KG1 (cell line): ENCODE measurements at regions not wholly inside any gene's neighbourhood (a gene's known extent, or its start where the extent isn't known, plus 50 kb on each side); places are given as distances from the start of the nearest gene placed in this dataset.
"Not testable (repeated sequence)": the region's sequence is repeated elsewhere in the genome, so short reads cannot be mapped to it uniquely, and the experiment has no call there.

ENCODE experiments used
- DNase-seq: peaks from one replicate; lab custom pipeline; 2025; lab: John Stamatoyannopoulos, UW

DNA sequence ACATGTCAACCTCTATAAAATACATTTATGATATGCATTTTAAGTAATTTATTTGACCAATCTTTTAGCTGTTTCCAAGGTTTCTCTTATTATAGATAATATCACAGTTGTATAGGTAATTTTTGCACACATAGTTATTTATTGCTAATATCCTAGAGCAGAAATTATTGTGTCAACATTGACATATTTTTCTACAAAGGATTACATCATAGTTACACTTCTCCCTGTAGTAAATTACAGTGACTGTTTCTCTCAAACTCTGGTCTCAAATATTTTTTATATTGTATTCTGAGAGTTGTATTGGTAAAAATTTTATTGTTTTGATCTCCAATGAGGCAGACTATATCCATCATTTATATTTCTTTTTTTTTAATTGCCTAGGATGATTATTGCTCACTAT is 714.4 kb upstream of the CDH6 start:
- no peak for DNase-seq

DNA sequence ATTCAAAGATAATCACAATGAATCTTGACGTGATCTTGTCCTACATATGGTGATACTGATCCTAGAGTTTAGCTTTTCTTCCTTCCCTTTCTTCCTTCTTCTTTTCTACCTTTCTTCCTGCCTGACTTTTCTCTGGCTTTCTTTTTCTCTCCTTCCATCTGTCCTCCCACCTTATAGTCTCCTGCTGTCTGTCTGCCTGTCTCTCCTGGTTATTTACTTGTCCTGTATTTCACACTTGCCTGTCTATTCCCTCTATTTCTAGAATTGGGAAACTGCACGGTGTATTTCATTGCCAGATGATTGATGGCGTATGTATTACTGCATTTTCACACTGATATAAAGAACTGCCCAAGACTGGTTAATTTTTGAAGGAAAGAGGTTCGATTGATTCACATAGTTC is 718.1 kb upstream of the CDH6 start:
- no peak for DNase-seq

DNA sequence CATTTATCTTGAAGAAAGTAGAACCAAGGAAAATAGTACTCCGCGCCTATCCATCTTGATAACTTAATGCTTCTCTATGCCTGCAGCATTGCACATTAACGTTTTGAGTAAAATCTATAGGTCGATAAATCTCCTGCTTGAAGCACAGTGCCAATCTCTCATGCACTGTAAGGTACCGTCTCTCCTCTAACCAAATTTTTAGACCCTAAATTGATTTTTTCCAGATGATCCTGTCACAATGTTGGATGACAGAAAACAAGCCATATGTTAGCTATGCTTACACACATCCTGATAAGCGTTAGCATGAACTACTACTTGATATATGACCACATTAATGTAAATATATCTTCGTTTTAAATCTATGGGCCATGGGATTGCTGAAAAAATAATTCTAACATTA is 723.8 kb upstream of the CDH6 start:
- DNase-seq, result no peak

DNA sequence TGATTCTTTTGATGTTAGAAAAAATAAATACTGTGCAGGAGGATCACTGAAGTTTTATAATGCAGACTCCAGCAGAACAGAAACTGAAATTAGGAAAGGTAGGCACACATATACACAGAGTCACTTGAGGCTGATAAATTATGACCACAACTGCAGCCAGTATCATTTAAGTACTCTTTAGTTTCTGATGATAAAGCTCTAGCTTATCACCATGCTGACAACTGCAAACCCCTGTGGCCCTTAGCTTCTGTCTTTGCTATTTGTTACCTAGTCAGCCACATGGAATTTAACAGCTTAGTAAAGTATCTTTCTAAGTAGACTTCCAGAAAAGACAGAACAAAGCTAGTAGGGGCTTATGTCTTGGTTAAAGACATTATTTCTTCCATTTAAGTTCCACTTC is 734.8 kb upstream of the CDH6 start:
- DNase-seq, result no peak

DNA sequence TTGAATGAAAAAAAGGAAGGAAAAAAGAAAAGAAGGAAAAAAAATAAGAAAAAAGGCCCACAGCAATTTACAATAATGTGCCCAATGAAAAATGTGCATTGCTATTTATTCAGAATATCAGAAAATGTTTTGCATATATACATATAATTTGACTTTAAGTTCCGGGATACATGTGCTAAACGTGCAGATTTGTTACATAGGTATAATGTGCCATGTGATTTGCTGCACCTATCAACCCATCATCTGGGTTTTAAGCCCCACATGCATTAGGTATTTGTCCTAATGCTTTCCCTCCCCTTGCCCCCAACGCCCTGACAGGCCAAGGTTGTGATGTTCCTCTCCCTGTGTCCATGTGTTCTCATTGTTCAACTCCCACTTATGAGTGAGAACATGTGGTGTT is 738.0 kb upstream of the CDH6 start:
- DNase-seq, result not testable (repeated sequence)

DNA sequence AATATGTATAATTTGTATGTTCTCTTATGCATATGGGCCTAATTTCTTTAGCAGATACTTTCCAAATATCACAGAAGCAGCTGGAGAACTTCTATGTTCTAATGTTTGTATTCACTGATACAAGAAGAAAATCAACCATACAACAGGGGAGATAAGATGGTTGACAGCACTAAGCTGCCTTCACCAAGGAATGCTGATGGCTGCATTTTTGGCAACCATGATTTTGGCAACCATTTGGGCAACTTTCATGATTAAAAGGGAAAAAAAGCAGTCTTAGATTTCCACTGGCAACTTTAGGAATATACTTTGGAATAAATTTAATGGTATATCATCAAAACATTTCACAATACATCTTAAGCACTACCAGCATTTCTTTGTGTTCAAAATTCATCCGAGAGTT is 740.3 kb upstream of the CDH6 start:
- DNase-seq, result no peak

DNA sequence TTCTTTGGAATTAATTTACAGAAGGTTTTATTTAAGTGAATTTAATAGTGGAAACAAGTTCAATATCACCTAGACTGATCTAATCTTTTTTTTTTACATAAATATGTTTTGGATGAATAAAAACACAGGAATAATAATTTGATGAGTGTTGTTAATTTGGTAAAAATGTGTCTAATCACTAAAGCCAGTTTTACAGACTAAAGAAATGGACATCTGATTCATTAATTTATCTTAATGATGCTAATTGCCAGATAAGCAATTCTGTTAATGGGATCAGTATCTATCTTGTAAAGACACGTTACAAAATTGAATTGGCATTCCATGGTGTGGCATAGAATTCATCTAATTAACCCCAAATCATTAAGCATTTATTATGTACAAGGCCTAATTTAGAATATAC is 743.3 kb upstream of the CDH6 start:
- DNase-seq, result no peak

DNA sequence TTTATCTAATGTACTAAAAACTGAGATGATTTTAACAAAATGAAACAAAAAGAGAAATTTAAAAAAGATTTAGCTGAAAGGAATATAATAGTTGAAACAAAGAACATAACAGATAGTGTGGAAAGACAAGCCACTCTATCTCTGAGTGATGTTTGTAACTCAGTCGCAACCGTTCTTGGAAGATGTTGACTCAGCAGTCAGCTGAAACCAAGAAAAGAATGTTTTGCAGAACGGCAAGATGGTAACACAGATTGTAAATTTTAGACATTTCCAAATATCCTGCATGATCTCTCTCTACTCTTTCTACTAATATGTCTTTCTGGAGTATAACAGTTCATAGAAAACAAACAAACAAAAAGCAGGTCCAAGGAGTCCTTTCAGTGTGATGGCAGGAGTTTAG is 746.1 kb upstream of the CDH6 start:
- DNase-seq, result no peak

DNA sequence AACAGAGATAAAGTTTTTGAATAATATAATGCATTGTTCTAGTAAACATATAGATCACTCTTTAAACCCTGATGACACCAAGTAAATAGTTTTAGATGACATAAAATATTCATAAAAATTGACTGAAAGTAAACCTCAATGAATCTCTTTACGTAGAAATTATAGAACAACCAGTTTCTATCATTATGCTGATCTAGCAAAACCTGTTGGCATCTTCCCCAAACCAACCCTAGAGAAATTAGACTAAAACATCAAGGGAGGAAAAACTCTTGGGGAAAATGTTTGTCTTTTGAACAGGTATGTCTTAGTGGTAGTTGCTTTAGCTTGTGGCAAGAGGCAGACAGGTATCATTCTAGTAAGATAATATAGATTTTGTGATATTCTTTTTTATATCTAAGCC is 747.0 kb upstream of the CDH6 start:
- no peak for DNase-seq

DNA sequence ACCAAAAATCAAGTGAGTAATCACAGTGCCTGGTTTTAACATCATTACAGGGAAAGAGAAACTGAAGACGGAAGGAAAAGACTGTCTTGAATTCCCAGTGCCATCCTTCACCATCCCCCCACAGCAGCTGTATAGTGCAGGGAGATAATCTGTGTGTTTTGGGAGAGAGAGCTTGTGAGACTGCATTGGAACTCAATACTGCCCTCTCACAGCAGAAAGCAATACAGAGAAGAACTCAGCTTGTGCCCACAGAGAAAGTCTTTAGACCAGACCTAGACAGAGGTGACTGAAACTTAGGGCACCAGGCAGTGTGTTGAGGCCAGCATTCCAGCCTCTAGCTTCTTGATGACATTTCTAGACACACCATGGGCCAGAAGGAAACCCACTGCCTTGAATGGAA is 754.7 kb upstream of the CDH6 start:
- no peak for DNase-seq

DNA sequence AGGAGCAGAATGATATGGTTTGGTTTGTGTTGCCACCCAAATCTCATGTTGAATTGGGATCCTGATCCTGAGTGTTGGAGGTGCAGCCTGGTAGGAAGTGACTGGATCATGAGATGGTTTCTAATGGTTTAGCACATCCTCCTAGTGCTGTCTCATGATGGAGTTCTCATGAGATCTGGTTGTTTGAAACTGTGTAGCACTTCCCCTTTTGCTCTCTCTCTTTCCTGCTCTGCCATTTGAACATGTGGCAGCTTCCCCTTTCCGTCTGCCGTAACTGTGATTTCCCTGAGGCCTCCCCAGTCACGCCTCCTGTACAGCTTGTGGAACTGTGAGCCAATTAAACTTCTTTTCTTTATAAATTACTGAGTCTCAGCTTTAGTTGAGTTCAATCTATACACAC is 756.8 kb upstream of the CDH6 start:
- peak; percentile 6 for DNase-seq

DNA sequence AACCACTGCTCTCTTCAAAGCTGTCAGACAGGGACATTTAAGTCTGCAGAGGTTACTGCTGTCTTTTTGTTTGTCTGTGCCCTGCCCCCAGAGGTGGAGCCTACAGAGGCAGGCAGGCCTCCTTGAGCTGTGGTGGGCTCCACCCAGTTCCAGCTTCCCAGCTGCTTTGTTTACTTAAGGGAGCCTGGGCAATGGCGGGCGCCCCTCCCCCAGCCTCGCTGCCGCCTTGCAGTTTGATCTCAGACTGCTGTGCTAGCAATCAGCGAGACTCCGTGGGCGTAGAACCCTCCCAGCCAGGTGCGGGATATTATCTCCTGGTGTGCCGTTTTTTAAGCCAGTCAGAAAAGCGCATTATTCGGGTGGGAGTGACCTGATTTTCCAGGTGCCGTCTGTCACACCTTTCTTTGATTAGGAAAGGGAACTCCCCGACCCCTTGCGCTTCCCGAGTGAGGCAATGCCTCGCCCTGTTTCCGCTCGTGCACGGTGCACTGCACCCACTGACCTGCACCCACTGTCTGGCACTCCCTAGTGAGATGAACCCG is 764.5 kb upstream of the CDH6 start:
- DNase-seq, result not testable (repeated sequence)

DNA sequence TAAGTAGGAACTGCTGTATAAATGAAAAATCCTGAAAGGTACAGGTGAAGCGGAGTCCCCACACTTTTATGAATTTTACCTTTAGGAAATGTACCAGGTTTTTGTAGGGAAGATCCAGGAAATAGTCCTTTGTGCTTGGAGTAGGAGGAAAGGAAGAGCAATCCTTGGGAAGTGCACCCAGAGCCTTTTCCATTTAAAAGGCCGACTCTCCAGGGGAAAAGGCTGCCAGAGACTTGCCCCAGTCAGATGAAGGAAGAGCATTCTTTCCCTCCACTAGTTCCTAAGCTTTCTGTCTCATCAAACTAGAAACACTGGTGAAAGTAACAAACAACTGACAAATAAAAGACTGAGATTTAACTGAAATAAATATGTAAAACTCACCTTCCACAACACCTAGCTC is 779.4 kb upstream of the CDH6 start:
- DNase-seq, result no peak

DNA sequence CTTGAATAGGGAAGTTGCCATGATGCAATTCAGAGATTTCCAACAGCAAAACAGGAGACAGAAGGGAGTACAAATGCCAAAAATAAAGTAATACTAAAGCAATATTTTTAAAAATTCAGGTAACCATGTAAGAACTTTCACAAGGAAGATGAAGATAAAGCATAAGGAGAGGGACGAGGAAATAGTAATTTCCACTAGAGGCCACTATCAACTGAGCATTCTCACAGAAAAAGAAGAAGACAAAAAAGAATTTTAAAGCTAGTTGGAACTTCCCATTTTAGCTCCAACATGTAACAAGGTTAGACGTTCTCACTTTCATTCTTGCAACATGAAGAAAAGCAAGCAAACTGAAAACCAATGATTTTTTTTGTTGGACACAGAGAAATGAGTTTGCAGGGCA is 779.9 kb upstream of the CDH6 start:
- DNase-seq, result no peak

DNA sequence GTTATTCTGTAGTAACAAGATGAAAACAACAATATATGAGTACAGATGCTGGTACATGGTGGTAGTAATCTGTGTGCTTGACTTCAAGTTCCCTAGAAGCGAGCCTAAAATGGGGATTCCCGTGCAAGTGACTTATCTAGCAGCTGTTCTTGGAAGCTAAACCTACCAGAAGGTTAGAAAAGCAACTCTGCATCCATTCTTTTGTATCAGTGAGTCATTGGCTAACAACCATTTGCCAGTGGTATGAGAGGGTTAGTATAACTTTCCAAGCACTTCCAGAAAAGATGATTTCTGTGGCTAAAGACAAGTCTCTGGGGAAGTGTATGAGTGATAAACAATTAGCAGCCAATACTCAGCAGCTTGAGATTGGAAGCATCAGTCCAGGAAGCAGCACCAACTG is 787.7 kb upstream of the CDH6 start:
- no peak for DNase-seq

DNA sequence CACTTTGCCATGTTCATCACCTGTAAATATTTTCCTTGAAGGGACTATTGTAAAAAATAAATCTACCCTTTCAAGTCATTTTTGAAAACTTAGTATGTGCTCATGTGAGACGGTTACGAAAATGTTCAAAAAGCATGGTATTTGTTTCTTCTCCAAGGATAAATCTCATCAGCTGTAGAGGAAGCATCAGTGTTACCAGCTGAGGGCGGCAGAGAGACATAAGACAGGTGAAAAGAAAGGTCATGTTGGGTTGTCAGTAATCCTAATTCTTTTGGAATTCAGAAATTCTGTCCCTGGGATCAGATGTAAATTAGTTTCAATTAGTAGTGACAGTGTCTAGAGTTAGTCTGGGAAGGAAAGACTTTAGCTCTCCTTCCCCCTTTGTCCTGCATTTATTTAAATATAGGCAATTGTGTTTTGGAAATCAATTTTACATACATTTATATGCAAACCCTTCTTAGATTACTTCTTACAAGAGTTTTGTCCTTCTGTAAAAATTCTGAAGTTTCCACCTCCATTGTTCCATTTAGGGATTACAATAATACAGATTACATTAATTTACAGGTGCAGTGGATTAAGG is 791.9 kb upstream of the CDH6 start:
- no peak for DNase-seq

DNA sequence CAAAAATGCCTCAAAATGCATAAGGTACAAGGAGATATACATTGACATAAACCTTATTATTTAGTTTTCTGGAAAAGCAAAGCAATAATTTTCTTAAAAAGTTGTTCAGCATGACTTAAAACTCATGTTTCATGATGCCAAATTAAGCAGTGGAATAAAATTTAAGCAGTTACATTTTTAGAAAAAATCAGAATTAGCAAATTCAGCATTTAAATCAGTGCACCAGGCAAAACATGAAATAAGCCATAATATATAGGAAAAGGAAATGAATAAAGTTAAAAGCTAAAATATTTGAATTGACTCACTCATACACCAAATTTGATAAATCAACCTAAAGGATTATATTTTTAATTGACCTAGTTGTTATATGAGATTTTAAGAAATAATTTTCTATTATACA is 795.1 kb upstream of the CDH6 start:
- DNase-seq, result no peak

DNA sequence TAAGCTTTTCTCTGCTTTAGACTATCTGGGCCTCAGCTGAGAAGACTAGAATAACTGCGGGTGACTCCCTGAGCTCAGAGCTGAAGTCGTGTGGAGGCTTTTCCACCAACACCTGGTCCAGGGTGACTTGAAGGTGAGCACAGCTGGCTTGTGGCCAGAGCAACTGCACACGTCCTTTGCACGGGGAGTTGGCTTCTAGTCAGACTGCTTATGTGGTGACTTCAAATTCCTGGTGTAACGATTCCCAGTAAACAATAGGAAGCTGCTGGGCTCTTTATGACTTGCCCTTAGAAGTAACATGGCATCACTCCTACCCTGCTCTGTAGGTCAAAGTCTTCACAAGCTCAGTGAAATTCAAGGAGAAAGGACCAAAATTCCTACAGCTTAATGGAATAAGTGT is 800.6 kb upstream of the CDH6 start:
- no peak for DNase-seq

DNA sequence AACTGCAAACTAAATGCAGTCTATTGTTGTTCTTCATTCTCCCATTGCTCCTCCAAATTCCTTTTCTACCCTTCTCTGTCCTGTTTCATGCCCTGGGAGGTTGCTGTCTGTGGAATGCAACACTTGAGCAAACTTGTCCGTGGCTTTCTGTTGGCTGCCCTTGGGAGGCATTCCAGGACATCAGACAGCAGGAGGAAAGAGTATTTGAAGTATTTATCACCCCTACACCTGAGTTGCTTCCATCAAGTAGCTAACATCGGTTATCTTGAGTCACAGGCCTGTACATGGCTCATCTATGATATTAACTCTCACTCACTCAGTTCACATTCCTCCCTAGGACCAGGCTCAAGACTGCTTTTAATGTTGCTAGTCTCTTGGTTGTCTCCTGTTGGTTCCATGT is 803.4 kb upstream of the CDH6 start:
- DNase-seq, result no peak

DNA sequence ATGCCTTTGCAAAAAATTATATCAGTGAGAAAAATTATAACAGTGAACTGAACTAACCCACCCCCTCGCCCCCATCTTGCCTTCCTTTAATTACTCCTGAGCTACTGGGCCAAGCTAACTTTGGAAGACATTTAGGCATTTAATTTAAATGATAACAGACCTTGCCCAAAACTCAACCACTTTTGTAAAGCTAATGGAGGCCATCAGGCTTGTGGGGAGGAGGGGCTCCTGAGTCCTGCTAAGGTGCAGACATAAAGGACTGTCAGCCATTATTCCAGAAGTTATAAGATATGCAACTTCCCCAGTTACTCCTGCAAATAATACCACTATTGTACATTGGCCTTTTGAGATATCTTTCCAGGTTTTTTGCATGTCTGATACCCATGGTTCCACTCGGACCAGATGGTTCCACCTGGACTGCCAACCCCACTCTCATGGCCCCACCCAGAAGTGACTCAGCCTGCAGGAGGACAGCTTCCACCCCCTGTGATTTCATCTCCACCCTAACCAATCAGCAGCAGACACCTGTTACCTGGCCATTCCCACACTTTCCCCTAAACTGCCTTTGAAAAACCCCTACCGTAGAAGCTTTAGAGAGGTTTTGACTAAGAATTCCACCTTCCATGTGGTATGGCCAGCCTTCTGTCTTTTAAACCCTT is 805.4 kb upstream of the CDH6 start:
- no peak for DNase-seq

DNA sequence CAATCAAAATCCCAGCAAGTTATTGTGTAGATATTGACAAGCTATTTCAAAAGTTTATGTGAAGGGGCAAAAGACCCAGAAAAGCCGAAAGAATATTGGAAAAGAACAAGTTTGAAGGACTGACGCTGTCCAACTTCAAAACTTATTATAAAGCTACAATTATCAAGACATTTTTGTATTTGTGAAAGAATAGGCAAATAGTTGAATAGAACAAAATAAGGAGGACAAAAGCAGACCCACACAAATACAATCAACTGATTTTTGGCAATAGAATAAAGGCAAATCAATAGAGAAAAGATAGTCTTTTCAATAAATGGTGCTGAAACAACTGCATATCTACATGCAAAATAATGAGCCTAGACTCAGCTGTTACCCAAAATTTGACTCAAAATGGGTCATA is 807.7 kb upstream of the CDH6 start:
- no peak for DNase-seq

DNA sequence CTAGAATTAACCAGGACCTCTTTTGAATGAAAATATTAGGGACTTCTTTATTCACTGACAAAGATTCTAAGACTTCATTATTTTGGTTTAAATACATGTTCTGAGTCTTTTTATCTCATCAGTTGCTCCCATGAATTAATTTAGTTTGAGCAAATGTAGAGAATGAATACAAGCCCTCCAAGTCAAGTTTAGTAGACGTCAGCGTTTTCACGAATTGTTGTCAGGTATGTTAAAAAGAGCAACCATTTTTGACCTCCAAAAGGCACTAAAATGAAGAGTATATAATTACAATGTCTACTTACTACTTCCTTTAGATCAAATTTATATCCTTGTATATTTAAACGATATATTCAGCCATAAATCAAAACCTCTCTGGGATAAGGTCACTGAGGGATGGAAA is 809.3 kb upstream of the CDH6 start:
- DNase-seq, result no peak

DNA sequence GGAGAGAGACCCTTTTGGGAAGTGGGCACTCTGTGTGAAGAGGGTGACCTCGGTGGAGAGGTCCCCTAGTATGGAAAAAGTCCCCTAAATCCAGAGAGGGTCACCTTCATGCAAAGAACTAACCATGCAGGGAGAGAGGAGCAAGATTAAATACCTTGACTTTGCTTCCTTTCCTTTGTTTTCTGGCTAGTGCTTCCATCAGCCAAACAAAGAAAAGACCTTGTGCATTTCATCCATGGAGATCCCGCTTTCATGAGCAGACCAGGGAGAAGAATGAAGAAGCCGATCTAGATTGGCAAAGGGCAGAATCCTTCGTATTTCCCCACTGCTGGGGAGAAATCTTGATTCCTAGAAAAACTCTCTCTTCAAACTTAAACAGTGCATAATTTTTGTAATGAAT is 813.3 kb upstream of the CDH6 start:
- DNase-seq, result no peak

DNA sequence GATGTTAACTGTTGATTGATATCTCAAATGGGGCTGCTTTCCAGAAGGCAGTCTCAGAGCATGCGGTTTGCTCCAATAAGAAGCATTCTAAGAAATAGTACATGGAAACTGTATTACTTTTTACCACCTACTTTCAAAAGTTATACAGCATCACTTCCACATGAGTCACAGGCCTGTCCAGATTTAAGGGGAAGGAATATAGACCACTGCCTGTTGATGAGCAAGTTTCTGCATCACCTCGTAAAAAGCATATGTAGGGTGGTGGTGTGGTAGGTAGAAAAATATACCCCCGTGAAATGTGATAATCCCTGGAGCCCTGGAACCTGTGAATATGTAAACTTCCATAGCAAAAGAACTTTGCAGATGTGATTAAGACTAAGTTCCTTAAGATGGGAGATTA is 816.6 kb upstream of the CDH6 start:
- no peak for DNase-seq
